WTC11 (cell line): ENCODE measurements at regions not wholly inside any gene's neighbourhood (a gene's known extent, or its start where the extent isn't known, plus 50 kb on each side); places are given as distances from the start of the nearest gene placed in this dataset.

ENCODE experiments used
- ATF2 ChIP-seq: sonication (generic); formaldehyde crosslinking; IDR thresholded peaks from 2 replicates; pipeline ENCODE4 v1.8.1; 2022; ENCODE audit warnings: low read depth, missing genetic modification reagents, borderline replicate concordance
- CTCF ChIP-seq: fragments of 200-600 bp; IDR thresholded peaks from 2 replicates; pipeline ENCODE4 v1.8.0; 2022; ENCODE audit warnings: antibody characterized with exemption
- ESRRA ChIP-seq: sonication (generic); formaldehyde crosslinking; IDR thresholded peaks from 2 replicates; pipeline ENCODE4 v1.8.1; 2022; ENCODE audit warnings: mild to moderate bottlenecking, missing genetic modification reagents, borderline replicate concordance
- FOXP4 ChIP-seq: sonication (generic); formaldehyde crosslinking; IDR thresholded peaks from 2 replicates; pipeline ENCODE4 v1.8.0; 2022; ENCODE audit warnings: mild to moderate bottlenecking, missing genetic modification reagents
- IRF2 ChIP-seq: sonication (generic); formaldehyde crosslinking; IDR thresholded peaks from 2 replicates; pipeline ENCODE4 v1.8.0; 2022; ENCODE audit warnings: low read depth, missing genetic modification reagents, borderline replicate concordance
- MAX ChIP-seq: sonication (generic); formaldehyde crosslinking; IDR thresholded peaks from 2 replicates; pipeline ENCODE4 v1.8.0; 2022; ENCODE audit warnings: mild to moderate bottlenecking, missing genetic modification reagents
- MYBL2 ChIP-seq: sonication (generic); formaldehyde crosslinking; IDR thresholded peaks from 2 replicates; pipeline ENCODE4 v1.8.1; 2023; ENCODE audit warnings: mild to moderate bottlenecking, moderate library complexity, missing genetic modification reagents
- NFYB ChIP-seq: sonication (generic); formaldehyde crosslinking; conservative IDR thresholded peaks from 2 replicates; pipeline ENCODE4 v1.8.0; 2022; ENCODE audit warnings: low read depth, missing genetic modification reagents
- NR3C1 ChIP-seq: sonication (generic); formaldehyde crosslinking; conservative IDR thresholded peaks from 2 replicates; pipeline ENCODE4 v1.8.1; 2023; ENCODE audit warnings: low read depth, mild to moderate bottlenecking, missing genetic modification reagents
- TEAD4 ChIP-seq: sonication (generic); formaldehyde crosslinking; IDR thresholded peaks from 2 replicates; pipeline ENCODE4 v1.8.0; 2022; ENCODE audit warnings: mild to moderate bottlenecking, missing genetic modification reagents
- TP53 ChIP-seq: sonication (generic); formaldehyde crosslinking; IDR thresholded peaks from 2 replicates; pipeline ENCODE4 v1.8.1; 2023; ENCODE audit warnings: mild to moderate bottlenecking, missing genetic modification reagents
- ZNF671 ChIP-seq: fragments of 250-450 bp; sonication (Bioruptor Pico); IDR thresholded peaks from 2 replicates; pipeline ENCODE4 v1.8.0; 2021; ENCODE audit warnings: mild to moderate bottlenecking

- TF ChIP-seq ESRRA (CRISPR knock-in tag) (no peak), NFYB (no peak), TEAD4 (CRISPR knock-in tag) (no peak), MYBL2 (no peak), CTCF (no peak), NR3C1 (CRISPR knock-in tag) (no peak), MAX (CRISPR knock-in tag) (no peak), FOXP4 (CRISPR knock-in tag) (no peak), TP53 (no peak), ATF2 (CRISPR knock-in tag) (no peak), ZNF671 (no peak), IRF2 (CRISPR knock-in tag) (no peak)
Observed at GRCh38 chr9:79308012-79308411, 263.8 kb upstream of the TLE4 start.
